ENCODE measurements at regions not wholly inside any gene's neighbourhood (a gene's known extent, or its start where the extent isn't known, plus 50 kb on each side); places are given as distances from the start of the nearest gene placed in this dataset.

- no peak overlapping the region for H3K4me3 ChIP-seq (ENCODE audit: low read depth, low read length)
- ChIA-PET POLR2A (no interaction called here), CTCF (no interaction called here)
- no peak for DNase-seq
- no TSS peak for BruUV-seq (replicated peaks)
- TF ChIP-seq CTCF (IDR thresholded peaks at IDR 0.05; ENCODE audit: insufficient read depth in 1 of 2, low read depth in 1 of 2, low read length in 1 of 2, severe bottlenecking in 1 of 2, unreplicated experiment in 1 of 2), result no peak
- Mint-ChIP-seq H3K27ac (ENCODE audit: unreplicated experiment) (no peak overlapping the region), H3K36me3 (ENCODE audit: insufficient read depth, unreplicated experiment) (no peaks in the 10 kb centered on the region), H3K9me3 (ENCODE audit: unreplicated experiment) (no peaks in the 10 kb centered on the region), H3K4me3 (ENCODE audit: unreplicated experiment) (no peak overlapping the region), H3K27me3 (ENCODE audit: insufficient read depth, unreplicated experiment) (peaks cover 15% of the 10 kb centered on the region), H3K4me1 (ENCODE audit: low read depth, unreplicated experiment) (no peaks in the 10 kb centered on the region)
- intact Hi-C loops (cut with micrococcal nuclease; ENCODE audit: unreplicated experiment), result no loop called here
- no peaks in the 10 kb centered on the region for H3K4me1 ChIP-seq
- no peaks in the 10 kb centered on the region for H3K36me3 ChIP-seq (ENCODE audit: control insufficient read depth, insufficient read depth, low read length)
- no peaks in the 10 kb centered on the region for H3K9me3 ChIP-seq
- no peaks in the 10 kb centered on the region for H3K27me3 ChIP-seq (replicated peaks; ENCODE audit: control insufficient read depth, insufficient read depth, low read length)
Observed at GRCh38 chr1:29521438-29521715, 285.1 kb downstream of the PTPRU start.

- no peaks in the 10 kb centered on the region for H3K4me1 Mint-ChIP-seq (ENCODE audit: low read depth, unreplicated experiment)
- BruUV-seq (replicated peaks), result no TSS peak
- no peaks in the 10 kb centered on the region for H3K27me3 ChIP-seq (replicated peaks; ENCODE audit: control insufficient read depth, insufficient read depth, low read length)
- no peaks in the 10 kb centered on the region for H3K36me3 ChIP-seq (ENCODE audit: control insufficient read depth, insufficient read depth, low read length)
- ChIA-PET CTCF (no interaction called here), POLR2A (no interaction called here)
- intact Hi-C loops (cut with micrococcal nuclease; ENCODE audit: unreplicated experiment), result no loop called here
- no peak overlapping the region for H3K27ac Mint-ChIP-seq (ENCODE audit: unreplicated experiment)
- no peak overlapping the region for H3K4me3 Mint-ChIP-seq (ENCODE audit: unreplicated experiment)
- TF ChIP-seq CTCF (IDR thresholded peaks at IDR 0.05; ENCODE audit: insufficient read depth in 1 of 2, low read depth in 1 of 2, low read length in 1 of 2, severe bottlenecking in 1 of 2, unreplicated experiment in 1 of 2), result no peak
- H3K9me3 Mint-ChIP-seq (ENCODE audit: unreplicated experiment), result no peaks in the 10 kb centered on the region
- no peaks in the 10 kb centered on the region for H3K36me3 Mint-ChIP-seq (ENCODE audit: insufficient read depth, unreplicated experiment)
- no peak overlapping the region for H3K4me3 ChIP-seq (ENCODE audit: low read depth, low read length)
- DNase-seq, result no peak
- H3K27me3 Mint-ChIP-seq (ENCODE audit: insufficient read depth, unreplicated experiment), result peaks cover 12% of the 10 kb centered on the region
- H3K9me3 ChIP-seq, result no peaks in the 10 kb centered on the region
- H3K4me1 ChIP-seq, result no peaks in the 10 kb centered on the region
Observed at GRCh38 chr1:29520571-29521437, 284.5 kb downstream of the PTPRU start.

- intact Hi-C loops (cut with micrococcal nuclease; ENCODE audit: unreplicated experiment), result no loop called here
Observed at GRCh38 chr1:29519788-29520110, 283.4 kb downstream of the PTPRU start.

More at GRCh38 chr1:29519788-29520110, 283.4 kb downstream of the PTPRU start:
- H3K4me1 ChIP-seq, result no peaks in the 10 kb centered on the region
- Mint-ChIP-seq H3K36me3 (ENCODE audit: insufficient read depth, unreplicated experiment) (no peaks in the 10 kb centered on the region), H3K4me1 (ENCODE audit: low read depth, unreplicated experiment) (no peaks in the 10 kb centered on the region), H3K4me3 (ENCODE audit: unreplicated experiment) (no peak overlapping the region), H3K27me3 (ENCODE audit: insufficient read depth, unreplicated experiment) (peaks cover 17% of the 10 kb centered on the region), H3K9me3 (ENCODE audit: unreplicated experiment) (no peaks in the 10 kb centered on the region), H3K27ac (ENCODE audit: unreplicated experiment) (no peak overlapping the region)
- H3K4me3 ChIP-seq (ENCODE audit: low read depth, low read length), result no peak overlapping the region
- ChIA-PET CTCF (interaction anchor here (0.6 kb wide), 1 partner anchor 687 kb away, joined by 3 read pairs; no protein-coding TSS in a partner anchor), POLR2A (no interaction called here)
- H3K9me3 ChIP-seq, result no peaks in the 10 kb centered on the region
- H3K27me3 ChIP-seq (replicated peaks; ENCODE audit: control insufficient read depth, insufficient read depth, low read length), result no peaks in the 10 kb centered on the region
- no peak for TF ChIP-seq CTCF (IDR thresholded peaks at IDR 0.05; ENCODE audit: insufficient read depth in 1 of 2, low read depth in 1 of 2, low read length in 1 of 2, severe bottlenecking in 1 of 2, unreplicated experiment in 1 of 2)
- no peaks in the 10 kb centered on the region for H3K36me3 ChIP-seq (ENCODE audit: control insufficient read depth, insufficient read depth, low read length)
- DNase-seq, result no peak
- no TSS peak for BruUV-seq (replicated peaks)
